ENCODE measurements at regions not wholly inside any gene's neighbourhood (a gene's known extent, or its start where the extent isn't known, plus 50 kb on each side); places are given as distances from the start of the nearest gene placed in this dataset.

DNA sequence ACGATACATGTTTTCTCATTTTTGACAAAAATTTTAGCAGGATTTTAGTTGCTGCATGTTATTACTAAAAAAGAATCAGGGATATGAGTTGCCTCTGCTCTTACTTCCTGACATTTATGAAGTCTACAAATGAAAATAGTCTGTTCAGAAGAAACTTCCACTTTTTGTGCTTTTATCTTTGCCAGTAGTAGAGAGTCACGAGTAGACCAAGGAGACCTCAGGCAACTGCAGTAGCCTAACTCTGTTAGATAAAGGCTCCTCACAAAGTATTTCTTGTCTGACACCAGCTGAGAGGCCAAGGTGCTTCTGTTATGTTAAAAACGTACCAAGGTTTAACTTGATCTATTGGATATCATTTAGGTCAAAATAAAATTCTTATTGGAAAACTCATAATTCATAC lies 333.9 kb downstream of the NR2F1-AS1 start:
- TF ChIP-seq, protein P1, sequence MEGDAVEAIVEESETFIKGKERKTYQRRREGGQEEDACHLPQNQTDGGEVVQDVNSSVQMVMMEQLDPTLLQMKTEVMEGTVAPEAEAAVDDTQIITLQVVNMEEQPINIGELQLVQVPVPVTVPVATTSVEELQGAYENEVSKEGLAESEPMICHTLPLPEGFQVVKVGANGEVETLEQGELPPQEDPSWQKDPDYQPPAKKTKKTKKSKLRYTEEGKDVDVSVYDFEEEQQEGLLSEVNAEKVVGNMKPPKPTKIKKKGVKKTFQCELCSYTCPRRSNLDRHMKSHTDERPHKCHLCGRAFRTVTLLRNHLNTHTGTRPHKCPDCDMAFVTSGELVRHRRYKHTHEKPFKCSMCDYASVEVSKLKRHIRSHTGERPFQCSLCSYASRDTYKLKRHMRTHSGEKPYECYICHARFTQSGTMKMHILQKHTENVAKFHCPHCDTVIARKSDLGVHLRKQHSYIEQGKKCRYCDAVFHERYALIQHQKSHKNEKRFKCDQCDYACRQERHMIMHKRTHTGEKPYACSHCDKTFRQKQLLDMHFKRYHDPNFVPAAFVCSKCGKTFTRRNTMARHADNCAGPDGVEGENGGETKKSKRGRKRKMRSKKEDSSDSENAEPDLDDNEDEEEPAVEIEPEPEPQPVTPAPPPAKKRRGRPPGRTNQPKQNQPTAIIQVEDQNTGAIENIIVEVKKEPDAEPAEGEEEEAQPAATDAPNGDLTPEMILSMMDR (IDR thresholded peaks at IDR 0.05; ENCODE audit: low read depth, low read length, missing control alignments), result no peak
- in situ Hi-C loops (cut with HindIII; ENCODE audit: low sequenced_read_pairs), result no loop called here
- DNase-seq (ENCODE audit: low read depth), result no peak
- no peak overlapping the region for H3K4me3 ChIP-seq (ENCODE audit: low read depth, low read length)

DNA sequence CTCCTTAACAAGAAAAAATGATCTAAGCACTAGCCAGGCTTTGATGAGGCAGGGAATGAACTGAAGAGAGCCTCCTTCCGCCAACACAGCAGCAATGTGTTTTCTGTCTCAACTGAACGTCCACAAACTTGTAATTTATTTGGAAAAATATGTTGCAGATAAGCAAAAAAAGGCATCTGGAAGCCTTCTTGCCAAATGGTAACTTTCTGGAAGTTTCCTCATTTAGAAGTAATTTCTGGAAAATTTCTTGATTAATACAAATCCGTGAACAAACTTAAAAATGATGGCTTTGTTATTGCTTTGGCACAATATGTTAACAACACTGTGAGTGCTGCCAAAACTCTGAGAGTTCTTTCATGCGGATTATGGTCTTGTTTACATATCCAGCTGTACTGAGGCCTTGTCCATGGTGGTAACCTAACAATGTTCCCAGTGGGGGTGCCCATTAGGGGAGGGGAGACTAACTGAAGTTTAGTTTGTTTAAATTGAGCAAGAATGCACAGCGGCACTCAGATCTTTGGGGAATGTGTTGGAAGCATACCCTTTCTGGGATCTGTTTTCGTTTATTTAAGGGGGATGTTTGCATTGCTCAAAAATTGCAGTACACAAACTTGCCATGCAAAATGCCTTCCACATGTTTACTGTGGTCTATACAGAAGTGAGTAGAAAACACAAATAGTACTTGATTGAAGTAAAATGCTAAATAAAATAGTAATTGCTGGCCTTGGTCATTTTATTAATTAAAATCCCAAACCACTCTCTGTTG lies 334.7 kb downstream of the NR2F1-AS1 start:
- in situ Hi-C loops (cut with HindIII; ENCODE audit: low sequenced_read_pairs), result no loop called here
- no peak overlapping the region for H3K4me3 ChIP-seq (ENCODE audit: low read depth, low read length)
- TF ChIP-seq, protein P1 (IDR thresholded peaks at IDR 0.05; ENCODE audit: low read depth, low read length, missing control alignments), result no peak
- peak; percentile 97 for DNase-seq (ENCODE audit: low read depth)

DNA sequence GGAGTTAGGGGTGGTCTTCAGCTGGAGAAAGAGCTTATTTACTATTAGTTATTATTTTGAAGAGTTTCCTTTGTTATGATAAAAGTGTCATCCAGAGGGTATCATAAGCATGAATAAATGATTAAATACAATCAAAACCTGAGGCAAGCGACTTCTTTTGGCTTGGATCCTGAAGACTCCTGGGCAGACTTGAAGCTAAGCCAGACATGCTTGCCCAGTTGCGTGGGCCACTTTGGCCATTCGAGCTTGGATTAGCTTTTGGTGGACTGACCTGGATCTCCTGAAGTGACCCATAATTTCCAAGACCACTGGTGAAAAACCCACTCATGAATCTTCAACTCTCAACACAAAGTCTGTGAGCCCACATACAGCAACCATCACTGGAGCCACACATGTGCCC lies 335.8 kb downstream of the NR2F1-AS1 start:
- TF ChIP-seq, protein P1 (IDR thresholded peaks at IDR 0.05; ENCODE audit: low read depth, low read length, missing control alignments), result no peak
- H3K4me3 ChIP-seq (ENCODE audit: low read depth, low read length), result no peak overlapping the region
- DNase-seq (ENCODE audit: low read depth), result no peak
- in situ Hi-C loops (cut with HindIII; ENCODE audit: low sequenced_read_pairs), result no loop called here

DNA sequence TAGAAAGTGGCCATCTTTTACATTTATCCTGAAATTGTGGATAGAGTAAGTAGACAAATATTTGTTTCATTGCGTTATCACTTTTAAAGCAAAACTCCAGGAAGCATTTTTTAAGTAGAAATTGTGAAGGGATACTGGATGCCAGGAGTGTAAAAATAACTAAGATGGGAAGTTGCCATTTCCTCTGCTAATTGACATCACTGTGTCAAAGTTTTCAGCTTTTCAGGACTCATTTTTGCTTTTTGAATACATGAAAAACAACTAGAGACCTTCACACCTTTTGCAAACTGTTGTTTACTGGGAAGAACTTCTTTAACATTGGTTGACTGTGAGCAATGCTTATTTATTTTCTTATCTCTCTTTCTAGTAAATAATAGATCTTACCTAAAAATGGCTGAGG lies 337.5 kb downstream of the NR2F1-AS1 start:
- no peak overlapping the region for H3K4me3 ChIP-seq (ENCODE audit: low read depth, low read length)
- no peak for DNase-seq (ENCODE audit: low read depth)
- TF ChIP-seq, protein P1 (IDR thresholded peaks at IDR 0.05; ENCODE audit: low read depth, low read length, missing control alignments), result no peak
- in situ Hi-C loops (cut with HindIII; ENCODE audit: low sequenced_read_pairs), result no loop called here

DNA sequence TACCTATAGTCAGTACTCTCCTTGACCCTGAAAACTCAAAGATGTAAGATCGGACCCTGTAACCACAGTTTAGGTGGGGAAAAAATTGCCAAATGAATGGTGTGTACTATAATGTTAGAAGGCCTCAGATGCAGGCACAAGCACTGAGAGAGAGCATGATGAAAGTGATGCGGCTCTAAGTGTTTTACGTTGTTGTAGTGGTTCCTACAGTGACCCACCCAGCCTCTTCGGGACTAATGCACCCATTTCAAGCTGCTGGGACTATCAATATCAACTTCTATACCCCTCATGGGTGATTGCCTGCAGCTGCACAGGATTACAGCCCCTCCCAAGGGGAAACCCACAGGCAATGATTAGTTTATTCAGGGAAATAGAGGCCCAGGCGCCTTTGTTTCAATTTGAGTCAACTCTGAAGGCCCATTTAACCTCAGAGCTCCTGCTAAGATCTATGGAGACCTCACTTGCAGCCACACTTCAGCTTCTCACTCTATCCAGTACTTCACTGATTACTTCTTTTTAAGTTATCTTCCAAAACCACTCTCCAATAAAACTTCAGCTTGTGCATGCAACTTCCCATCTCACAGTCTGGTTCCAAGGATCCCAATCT lies 340.7 kb downstream of the NR2F1-AS1 start:
- TF ChIP-seq, protein P1 (IDR thresholded peaks at IDR 0.05; ENCODE audit: low read depth, low read length, missing control alignments), result no peak
- in situ Hi-C loops (cut with HindIII; ENCODE audit: low sequenced_read_pairs), result no loop called here
- H3K4me3 ChIP-seq (ENCODE audit: low read depth, low read length), result no peak overlapping the region
- no peak for DNase-seq (ENCODE audit: low read depth)

DNA sequence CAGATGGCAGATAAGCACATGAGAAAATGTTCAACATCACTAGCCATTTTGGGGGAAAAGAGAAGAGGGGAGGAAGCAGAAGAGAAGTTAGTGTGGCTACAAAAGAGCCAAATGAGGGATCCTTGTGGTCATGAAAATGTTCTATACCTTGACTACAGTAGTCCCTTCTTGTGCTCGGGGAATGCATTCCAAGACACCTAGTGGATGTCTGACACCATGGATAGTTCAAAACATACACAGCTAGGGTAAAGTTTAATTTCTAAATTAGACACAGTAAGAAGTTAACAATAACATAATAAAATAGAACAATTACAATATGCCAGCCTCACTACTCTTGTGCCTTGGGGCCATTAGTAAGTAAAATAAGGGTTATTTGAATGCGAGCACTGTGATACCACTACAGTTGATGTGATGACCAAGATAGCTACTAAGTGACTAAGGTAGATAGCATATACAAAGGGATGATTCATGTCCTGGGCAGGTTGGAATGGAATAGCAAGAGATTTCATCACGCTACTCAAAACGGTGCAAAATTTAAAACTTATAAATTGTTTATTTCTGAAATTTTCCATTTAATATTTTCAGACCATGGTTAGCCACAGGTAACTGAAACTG lies 344.1 kb downstream of the NR2F1-AS1 start:
- TF ChIP-seq, protein P1 (IDR thresholded peaks at IDR 0.05; ENCODE audit: low read depth, low read length, missing control alignments), result no peak
- in situ Hi-C loops (cut with HindIII; ENCODE audit: low sequenced_read_pairs), result no loop called here
- DNase-seq (ENCODE audit: low read depth), result no peak
- no peak overlapping the region for H3K4me3 ChIP-seq (ENCODE audit: low read depth, low read length)

Measured in astrocyte of the cerebellum (primary cell).